HG02763 (cell line): ENCODE measurements at regions not wholly inside any gene's neighbourhood (a gene's known extent, or its start where the extent isn't known, plus 50 kb on each side); places are given as distances from the start of the nearest gene placed in this dataset.

Experiments used
- ATAC-seq: cut with Tn5 transposase; IDR thresholded peaks from one replicate; pipeline ENCODE4 v1.9.1; 2021; ENCODE audit warnings: mild to moderate bottlenecking, moderate library complexity; ENCODE audit not compliant: unreplicated experiment

DNA sequence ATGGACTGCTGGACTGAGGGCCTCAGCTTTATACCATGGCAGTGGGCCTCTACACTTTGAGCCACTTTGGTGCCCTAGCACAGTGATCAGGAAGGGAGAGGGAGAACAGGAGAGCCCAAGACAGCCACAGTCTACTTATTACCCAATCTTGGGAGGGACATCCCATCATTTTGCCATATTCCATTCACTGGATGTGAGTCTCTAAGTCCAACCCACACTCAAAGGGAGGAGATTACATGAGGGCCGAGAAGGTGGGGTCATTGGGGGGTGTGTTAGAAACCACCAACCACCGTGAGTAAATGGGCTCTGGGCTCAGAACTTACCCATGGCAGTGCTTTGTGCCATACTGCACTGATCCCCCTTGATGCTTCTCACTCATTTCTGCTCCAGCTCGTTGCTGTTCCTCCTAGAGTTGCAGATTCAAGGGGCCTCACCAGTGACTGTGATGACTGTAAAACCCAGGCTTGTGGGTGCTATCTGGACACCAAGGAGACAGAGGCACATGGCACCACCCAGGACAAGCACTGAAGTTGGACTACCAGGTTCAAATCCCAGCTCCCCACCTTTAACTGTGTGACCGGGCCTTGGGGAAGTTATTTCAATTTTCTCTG lies 97.6 kb upstream of the RAB6C start:
- ATAC-seq = no peak

DNA sequence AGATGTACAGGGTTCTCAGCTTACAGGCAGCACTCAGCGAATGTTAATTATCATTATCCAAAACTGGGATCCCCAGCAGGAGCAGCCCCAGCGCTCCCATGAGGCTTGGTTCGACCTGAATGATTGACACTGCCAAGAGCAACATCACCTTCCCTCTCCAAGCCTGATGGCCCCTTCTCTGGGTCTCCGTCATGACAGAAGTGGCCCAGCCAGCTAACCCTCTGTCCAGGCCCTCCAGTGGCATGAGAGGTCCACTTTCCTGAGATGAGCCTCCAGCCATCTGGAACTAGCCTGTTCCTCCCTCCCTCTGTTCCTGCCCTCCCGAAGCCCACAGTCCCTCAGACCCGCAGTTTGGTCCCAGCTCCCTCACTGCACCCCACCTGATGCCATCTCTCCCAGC lies 97.0 kb upstream of the RAB6C start:
- ATAC-seq = no peak

DNA sequence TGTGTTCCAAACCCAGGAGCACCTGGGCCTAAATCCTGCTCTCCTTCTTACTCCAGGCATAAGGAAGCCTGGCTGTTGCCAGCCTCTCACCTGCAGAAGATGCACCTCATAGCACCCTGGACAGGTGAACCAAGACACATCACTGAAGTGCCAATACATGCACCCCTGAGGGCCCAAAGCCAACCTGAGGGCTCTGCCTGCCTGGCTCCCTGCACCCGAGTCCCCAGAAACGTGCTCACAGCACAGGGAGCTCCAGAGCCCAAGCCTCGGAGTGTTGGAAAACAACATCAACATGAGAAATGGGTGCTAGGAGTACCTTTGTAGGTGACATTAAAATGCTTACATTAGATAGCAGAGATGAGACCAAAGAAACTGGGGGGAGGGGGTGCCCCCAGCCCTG lies 96.3 kb upstream of the RAB6C start:
- no peak for ATAC-seq

DNA sequence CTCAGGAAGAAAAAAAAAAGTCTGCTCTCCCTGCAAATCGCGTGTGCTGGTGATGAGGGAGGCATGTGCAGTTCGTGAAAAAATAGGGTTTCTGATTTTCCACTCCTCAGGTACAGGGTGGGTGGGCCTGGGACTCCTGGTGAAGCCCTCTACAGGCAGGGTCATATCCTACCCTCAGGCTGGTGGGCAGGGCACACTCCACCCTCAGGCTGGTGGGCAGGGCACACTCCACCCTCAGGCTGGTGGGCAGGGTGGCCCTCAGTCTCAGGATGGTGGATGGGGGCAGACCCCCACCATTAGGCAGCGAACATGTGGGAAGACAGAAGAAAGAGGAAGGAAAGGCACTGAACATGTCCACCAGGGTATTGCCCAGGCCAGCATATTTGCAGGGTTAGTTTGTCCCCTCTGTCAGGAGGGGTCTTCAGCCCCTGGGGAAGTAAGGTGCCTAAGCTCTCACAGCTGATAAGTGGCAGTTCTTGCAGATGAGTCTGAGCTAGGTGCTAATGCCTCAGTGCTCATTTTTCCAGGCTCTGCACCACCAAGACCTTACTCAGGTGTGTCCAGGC lies 95.2 kb upstream of the RAB6C start:
- ATAC-seq = no peak

DNA sequence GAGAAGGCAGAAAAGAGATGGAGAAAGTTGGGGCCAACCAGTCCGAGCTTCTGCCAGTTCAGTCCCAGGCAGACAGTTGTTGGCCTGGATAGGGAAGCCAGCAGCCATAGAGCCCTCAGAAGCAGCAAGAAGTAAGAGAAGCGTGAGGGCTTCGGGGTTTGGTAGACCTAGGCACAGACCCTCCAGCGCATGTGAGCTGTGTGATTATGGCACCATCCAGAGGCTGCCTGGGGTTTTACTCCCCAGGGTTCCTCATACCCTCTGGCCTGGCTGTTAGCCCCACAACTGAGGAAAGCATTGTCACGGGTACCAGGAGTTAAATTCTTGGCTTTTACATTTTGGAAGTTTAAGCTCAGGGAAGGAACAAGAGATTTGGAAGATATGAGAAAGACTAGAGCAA lies 93.7 kb upstream of the RAB6C start:
- no peak for ATAC-seq

DNA sequence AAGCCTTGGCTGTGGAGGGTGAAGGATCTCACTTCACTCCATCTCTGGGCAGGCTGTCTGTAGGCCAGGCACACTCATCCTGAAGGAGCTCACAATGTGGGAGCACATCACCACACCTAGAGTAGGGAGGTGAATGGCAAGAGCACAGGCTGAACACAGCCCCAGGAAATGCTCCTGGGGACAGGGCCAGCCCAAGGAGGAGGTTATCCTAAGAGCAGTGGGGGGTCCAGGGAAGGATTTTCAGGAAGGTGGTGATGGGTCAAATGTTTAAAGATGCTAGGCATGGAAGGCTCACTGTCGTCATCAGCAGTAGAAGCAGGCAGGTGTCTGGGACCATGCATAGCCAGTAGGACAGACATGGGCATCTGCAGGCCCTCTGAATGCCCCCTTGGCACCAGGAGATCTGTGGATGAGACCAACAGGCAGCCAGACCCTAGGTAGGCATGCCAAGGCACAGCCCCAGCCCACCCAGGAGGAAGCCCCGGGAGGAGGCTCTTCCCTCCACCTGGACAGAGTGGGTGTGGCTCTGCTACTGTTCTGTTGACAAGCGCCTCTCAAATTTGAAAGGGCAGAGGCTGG lies 91.7 kb upstream of the RAB6C start:
- ATAC-seq = no peak

DNA sequence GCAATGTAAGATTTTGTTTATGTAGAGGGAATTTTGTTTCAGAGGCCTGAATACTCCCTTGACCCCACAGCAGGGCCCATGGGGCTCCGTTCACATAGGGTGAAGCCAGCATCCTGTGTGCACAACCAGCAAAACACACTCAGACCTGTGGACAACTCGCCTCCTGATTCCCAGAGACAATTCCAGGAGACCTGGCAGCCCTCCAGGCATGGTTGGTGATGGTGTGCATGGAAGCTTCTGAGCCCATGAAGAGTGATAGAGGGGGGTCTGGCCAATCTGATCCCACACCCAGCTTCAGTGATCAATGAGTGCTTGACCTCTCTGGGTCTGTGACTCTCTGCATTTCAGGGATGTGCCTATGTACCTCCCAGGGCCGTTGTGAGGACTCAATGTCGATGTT lies 91.0 kb upstream of the RAB6C start:
- no peak for ATAC-seq

DNA sequence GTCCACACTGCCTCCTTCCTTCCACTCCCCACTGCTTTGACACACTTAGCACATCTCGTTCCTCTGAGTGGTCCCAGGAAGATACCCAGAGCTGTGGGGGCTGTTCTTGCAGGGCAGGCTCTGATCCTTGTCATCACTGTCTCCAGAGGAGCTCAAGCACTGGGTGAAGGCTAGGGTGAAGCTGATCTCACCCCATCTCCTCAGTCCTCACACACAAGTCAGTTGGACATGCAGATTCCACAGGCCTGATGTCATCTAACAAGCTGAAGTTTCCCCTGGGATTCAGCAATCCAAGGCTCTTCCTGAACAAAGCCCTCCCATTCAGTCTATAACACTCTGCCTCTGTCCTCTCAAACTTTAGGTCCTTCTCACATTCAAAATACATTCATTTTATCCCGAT lies 90.6 kb upstream of the RAB6C start:
- ATAC-seq = no peak

DNA sequence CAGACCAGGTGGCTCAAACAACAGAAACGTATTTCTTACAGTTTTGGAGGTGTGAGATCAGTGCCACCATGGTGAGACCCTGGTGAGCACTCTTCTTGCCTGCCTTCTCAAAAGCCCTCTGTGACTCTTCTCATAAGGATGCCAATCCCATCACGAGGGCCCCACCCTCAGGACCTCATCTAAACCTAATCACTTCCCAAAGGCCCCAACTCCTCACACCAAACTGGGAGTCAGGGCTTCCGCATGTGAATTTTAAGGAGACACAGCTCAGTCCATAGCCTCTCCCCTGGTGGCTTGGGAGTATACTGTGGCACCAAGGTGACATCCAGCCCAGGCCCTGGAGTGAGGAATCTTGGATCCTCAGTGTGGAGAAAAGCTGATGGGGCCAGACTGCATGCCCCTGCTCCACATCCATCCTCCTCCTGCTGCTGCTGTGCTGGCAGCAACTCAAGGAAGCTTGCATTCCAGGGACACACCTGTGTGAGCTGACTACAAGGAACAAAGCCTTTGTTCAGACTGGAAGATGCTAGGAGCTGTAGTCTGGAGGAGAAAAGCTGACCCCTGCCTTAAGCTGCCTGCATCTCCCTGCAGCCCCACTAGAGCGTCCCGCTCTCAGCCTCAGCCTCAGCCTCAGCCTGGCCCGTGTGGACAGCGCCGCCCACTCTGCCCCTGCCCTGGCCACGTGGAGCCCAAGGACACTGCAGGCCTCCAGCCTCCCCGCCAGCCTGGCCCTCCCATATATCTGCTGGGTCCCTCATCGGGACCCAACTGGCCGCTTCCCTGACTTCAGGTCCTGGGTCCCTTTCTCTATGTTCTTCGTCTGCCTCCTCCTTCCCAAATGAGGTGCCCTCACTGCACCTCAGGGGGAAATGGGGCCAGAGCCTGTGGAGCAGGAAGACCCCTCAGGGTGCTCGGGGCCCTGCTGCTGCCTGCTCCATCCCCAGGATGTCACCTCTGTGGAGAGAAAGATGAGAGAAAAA lies 87.8 kb upstream of the RAB6C start:
- ATAC-seq = no peak

DNA sequence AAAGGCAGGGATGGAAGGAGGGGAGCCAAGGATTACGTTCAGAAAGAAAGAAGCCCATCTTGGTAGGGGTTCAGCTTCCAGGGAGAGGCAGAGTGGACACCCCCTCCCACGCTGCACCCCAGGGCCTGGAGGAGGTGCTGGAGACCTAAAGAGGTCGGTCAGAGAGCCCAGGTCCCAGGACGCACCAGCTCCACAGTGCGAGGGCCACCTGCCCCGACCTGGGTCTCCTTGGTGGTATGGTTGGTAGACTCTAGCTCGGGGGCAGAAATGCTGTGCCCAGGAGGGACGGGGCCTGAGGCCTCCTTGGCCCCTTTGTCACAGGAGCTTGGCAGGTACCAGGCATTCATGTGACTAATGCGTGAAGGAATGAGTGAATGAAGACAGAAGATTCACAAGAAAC lies 87.1 kb upstream of the RAB6C start:
- no peak for ATAC-seq

DNA sequence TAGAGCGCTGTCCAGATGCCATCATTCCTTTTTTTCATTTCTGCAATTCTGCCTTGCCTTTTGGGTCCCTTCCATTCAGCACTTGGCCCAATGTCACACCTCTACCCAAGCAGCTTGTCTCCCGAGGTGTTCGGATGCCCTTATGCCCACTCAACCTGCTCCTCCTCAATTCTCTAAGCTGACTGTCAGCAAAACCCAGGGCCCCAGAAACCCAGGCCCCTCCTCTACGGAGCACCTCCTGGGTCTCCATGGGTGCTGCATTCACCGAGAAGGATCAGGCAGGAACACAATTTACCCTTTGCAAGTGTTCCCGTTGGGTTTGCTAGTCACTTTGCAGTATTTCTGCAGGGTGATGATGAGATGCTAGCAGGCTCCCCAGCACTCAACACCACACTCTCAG lies 86.7 kb upstream of the RAB6C start:
- ATAC-seq = no peak

DNA sequence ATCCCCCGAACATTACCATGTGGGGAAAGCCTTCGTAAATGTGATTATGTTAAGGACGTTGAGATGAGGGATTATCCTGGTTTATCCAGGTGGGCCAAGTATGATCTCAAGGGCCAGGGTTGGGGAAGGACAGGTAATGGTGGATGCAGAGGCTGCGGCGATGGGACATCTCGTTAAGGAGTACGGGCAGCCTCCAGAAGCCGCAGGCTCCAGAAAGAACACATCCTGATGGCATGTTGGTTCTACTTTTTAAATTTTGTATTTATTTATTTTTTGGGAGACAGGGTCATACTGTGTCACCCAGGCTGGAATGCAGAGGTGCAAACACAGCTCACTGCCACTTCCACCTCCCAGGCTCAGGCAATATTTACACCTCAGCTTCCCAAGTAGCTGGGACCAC lies 86.2 kb upstream of the RAB6C start:
- no peak for ATAC-seq

DNA sequence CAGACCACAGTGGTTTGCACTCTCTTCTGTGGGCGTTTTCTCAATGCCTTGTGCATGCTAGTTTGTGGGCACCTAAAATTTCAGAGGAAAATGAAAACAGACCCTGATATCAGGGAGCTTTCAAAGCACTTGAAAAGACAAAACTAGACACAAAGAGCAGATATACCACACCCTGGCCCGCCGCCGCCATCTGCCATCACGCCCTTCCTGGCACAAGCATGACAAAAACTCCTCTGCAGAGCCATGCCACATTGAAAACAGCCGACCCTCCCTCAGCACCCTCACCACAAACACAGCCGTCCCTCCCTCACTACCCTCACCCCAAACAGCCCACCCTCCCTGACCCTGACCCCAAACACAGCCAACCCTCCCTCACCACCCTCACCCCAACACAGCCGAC lies 84.8 kb upstream of the RAB6C start:
- ATAC-seq = no peak

DNA sequence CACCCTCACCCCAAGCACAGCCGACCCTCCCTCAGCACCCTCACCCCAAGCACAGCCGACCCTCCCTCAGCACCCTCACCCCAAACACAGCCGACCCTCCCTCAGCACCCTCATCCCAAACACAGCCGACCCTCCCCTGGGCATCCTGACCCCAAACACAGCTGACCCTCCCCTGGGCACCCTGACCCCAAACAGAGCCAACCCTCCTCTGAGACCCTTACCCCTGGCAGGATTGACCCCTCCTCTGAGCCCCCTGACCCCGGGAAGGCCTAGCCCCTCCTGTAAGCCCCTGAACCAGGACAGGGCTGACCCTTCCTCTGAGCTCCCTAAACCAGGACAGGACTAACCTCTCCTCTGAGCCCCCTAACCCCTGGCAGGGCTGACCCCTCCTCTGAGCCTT lies 84.4 kb upstream of the RAB6C start:
- no peak for ATAC-seq

DNA sequence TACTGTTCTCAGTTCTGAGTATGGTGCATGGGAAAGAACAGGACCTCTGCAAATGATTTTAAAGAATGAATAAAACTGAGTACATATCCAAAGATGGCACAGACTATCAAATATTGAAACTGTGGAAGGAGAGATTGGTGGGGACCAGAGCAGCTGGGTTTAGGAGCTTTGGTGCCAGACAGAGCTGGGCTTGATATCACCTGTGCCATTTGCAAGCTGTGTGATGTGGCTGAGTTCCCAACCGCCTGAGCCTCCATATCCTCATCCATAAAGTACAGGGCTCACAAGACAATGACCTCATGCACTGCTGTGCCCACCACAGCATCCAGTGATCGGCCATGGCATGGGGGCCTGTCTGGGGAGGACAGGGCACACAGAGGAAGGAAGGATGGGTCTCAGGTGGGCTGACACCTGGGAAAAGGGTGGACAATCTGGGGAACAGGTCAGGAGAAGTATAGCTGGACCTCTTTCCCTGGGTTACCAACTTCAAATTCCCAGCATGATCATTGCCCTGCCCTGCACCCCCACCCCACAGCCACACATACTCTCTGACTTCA lies 83.9 kb upstream of the RAB6C start:
- no peak for ATAC-seq

DNA sequence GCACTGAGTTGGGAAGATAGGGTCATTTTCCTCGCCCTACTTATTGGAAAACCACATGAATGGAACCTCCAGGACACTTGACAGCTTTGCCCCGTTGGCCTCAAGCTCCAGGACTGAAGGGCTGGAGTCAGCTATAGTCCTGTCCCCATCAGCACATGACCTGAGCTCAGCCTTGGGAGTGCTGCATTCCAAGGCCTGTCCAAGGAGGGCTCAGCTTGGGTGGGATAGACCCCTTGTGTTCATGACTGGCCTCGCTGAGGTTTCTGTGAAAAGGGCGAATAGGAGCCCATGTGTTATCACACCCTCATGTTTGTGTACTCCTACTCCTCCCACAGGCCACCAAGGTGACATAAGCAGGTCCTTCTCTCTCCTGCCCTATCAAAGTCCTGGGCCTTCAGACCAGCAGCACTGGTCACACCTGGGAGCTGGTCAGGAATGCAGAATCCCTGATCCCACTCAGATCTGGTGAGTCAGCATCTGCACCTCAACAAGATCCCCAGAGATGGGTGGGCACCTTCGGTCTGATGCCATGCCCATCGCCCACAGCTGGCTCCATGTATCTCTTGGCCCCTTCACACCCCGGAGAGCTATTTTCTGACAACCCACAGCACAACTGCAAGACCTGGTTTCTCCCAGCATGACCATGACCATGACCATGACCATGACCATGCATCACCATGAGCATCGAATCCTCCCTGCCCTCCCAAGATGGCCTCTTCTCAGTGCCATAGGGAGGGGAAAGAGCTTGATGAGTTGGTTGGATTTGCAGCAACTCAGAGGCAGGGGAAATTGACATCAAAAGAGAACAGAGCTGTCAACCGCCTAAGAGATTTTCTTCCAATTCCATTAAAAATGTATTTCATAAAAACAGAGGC lies 83.0 kb upstream of the RAB6C start:
- no peak for ATAC-seq

DNA sequence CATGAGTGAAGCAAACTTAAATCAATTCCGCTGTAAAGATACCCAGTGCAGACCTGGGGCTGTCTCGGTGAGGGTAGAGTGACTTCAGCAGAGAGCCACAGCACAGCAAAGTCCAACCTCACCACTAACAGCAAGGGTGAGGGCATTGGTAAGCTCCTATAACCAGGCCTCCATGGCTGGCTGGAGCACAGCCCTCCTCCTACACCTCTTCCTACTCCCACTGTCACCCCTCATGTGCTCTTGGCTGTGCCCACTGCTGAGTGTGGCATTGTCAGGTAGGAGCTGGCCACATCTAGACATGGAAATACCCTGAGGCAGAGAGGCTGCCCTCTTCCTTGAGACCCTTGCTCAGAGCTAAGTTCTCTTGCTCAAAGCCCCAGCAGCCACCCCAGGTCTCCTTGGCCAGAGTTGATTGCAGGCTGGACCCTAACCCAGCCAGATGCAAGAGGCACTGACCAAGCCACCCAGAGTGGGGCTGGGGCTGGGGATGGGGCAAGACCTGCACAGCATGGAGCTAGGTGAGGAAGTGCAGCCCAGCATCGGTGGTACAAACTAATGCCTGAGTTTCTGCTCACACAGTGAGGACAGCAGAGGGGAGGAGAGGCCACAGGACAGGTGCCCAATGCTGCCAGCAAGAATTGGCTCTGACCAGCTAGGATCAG lies 77.6 kb upstream of the RAB6C start:
- no peak for ATAC-seq

DNA sequence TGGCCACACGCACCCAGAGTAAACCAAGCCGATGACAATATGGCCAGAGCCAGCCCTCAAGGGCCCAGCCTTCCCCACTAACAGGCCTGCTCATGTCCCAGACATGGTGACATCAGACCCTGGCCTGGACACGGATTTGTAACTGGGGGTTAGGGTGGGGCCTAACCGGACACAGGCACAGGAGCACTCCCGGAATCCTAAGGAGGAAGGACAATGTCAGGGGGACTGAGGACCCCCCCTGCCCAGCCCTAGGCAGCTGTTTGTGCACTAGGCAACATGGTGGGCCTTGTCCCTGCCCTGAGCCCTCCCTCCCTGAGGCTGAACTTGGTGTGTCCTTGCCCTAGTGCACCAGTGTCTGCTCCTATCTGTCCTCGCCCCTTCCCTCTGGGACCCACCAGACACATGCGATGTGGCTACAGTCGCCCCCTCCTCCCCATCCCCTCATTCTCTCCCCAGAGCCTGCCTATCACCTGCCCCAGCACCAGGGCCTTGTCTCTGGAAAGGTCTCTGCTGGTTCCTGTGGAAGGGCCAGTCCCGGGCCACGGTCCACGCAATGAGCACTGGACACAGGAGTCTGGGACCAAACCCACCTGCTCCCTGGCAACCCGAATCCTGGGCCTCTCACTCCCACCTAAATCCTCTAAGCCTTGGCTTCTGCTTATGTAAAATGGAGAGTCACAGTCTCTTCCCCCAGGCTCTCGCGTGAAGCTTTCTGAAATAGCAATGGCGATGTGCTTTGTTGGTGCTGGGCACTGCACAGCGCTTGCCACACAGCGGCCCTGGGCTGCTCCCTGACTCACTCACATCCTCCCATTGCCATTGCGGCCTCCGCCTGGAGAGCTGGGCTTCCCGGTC lies 76.5 kb upstream of the RAB6C start:
- no peak for ATAC-seq
